ENCODE measurements at regions not wholly inside any gene's neighbourhood (a gene's known extent, or its start where the extent isn't known, plus 50 kb on each side); places are given as distances from the start of the nearest gene placed in this dataset.

- H3K27me3 ChIP-seq, result no peaks in the 10 kb centered on the region
- H3K27ac ChIP-seq, result no peak overlapping the region
- H3K9me3 ChIP-seq, result no peaks in the 10 kb centered on the region
- no peaks in the 10 kb centered on the region for H3K4me1 ChIP-seq
- intact Hi-C loops (cut with DNase I; ENCODE audit: low total_unique reads) (no loop called here), in situ Hi-C loops (cut with MboI; ENCODE audit: low sequenced_read_pairs in 4 of 4) (no loop called here)
- no peaks in the 10 kb centered on the region for H3K36me3 ChIP-seq
- no peak overlapping the region for H3K4me3 ChIP-seq
- DNase-seq (no peak), ATAC-seq (no peak)
- no peak for TF ChIP-seq POLR2A (IDR thresholded peaks at IDR 0.05)
- TF ChIP-seq CTCF (IDR thresholded peaks at IDR 0.05 in 4 of 5, conservative IDR thresholded peaks at IDR 0.05 in 1 of 5), result no peak
Observed at GRCh38 chr1:82398357-82398756, 597.6 kb downstream of the ADGRL2 start.

GRCh38 chr1:82395440-82395839 is 594.7 kb downstream of the ADGRL2 start:
- Histone ChIP-seq H3K4me1 (no peaks in the 10 kb centered on the region), H3K9me3 (no peaks in the 10 kb centered on the region), H3K27ac (no peak overlapping the region), H3K4me3 (no peak overlapping the region), H3K36me3 (no peaks in the 10 kb centered on the region), H3K27me3 (no peaks in the 10 kb centered on the region)
- TF ChIP-seq POLR2A (IDR thresholded peaks at IDR 0.05) (no peak), CTCF (IDR thresholded peaks at IDR 0.05 in 4 of 5, conservative IDR thresholded peaks at IDR 0.05 in 1 of 5) (no peak)
- DNase-seq, result no peak
- ATAC-seq, result no peak
- intact Hi-C loops (cut with DNase I; ENCODE audit: low total_unique reads) (no loop called here), in situ Hi-C loops (cut with MboI; ENCODE audit: low sequenced_read_pairs in 4 of 4) (no loop called here)

GRCh38 chr1:82392946-82393345 is 592.2 kb downstream of the ADGRL2 start:
- TF ChIP-seq POLR2A (IDR thresholded peaks at IDR 0.05) (no peak), CTCF (IDR thresholded peaks at IDR 0.05 in 4 of 5, conservative IDR thresholded peaks at IDR 0.05 in 1 of 5) (no peak)
- Histone ChIP-seq H3K4me1 (no peaks in the 10 kb centered on the region), H3K4me3 (no peak overlapping the region), H3K27me3 (no peaks in the 10 kb centered on the region), H3K9me3 (no peaks in the 10 kb centered on the region), H3K36me3 (no peaks in the 10 kb centered on the region), H3K27ac (no peak overlapping the region)
- in situ Hi-C loops (cut with MboI; ENCODE audit: low sequenced_read_pairs in 4 of 4), result no loop called here
- DNase-seq (no peak), ATAC-seq (no peak)
- intact Hi-C loops (cut with DNase I; ENCODE audit: low total_unique reads), result no loop called here

- in situ Hi-C loops (cut with MboI; ENCODE audit: low sequenced_read_pairs in 4 of 4) (no loop called here), intact Hi-C loops (cut with DNase I; ENCODE audit: low total_unique reads) (no loop called here)
- ATAC-seq, result no peak
Observed at GRCh38 chr1:82392513-82392912, 591.8 kb downstream of the ADGRL2 start.

More at GRCh38 chr1:82392513-82392912, 591.8 kb downstream of the ADGRL2 start:
- Histone ChIP-seq H3K27me3 (no peaks in the 10 kb centered on the region), H3K9me3 (no peaks in the 10 kb centered on the region), H3K36me3 (no peaks in the 10 kb centered on the region), H3K4me3 (no peak overlapping the region), H3K4me1 (no peaks in the 10 kb centered on the region), H3K27ac (no peak overlapping the region)
- DNase-seq, result no peak
- TF ChIP-seq CTCF (IDR thresholded peaks at IDR 0.05 in 4 of 5, conservative IDR thresholded peaks at IDR 0.05 in 1 of 5), result no peak
- TF ChIP-seq POLR2A (IDR thresholded peaks at IDR 0.05), result no peak

Measured in gastrocnemius medialis (tissue), 4 donors.